HCT116 (cell line): ENCODE measurements at regions not wholly inside any gene's neighbourhood (a gene's known extent, or its start where the extent isn't known, plus 50 kb on each side); places are given as distances from the start of the nearest gene placed in this dataset.
"Not testable (repeated sequence)": the region's sequence is repeated elsewhere in the genome, so short reads cannot be mapped to it uniquely, and the experiment has no call there.

Experiments used
- ATAC-seq: fragments of 200-7000 bp; cut with Tn5 transposase; 2 replicates; pipeline ENCODE4 v1.9.1; 2020; ENCODE audit warnings: mild to moderate bottlenecking, moderate library complexity
- BruUV-seq: library from RNA; stranded (reverse); fragments of 400-500 nt; replicated peaks from 2 replicates; lab custom pipeline; 2021; lab: Mats Ljungman, UMichigan
- CTCF ChIA-PET: fragments of 300-600 bp; sonication (Branson Sonifier 250); formaldehyde crosslinking; loops from one replicate; lab custom pipeline; 2021; ENCODE audit warnings: antibody characterized with exemption; lab: Charles Lee
- POLR2A ChIA-PET: fragments of 300-600, 350-600 bp; sonication (Branson Sonifier 250); formaldehyde crosslinking; loops from one replicate; lab custom pipeline; 2021; ENCODE audit warnings: antibody characterized with exemption; lab: Charles Lee
- RAD21 ChIA-PET, 2 experiments: fragments of 300-600 bp; sonication (Branson Sonifier 250); formaldehyde crosslinking; loops; one replicate each; lab custom pipeline; 2023; ENCODE audit warnings: low total read pairs in 2 of 2; ENCODE audit not compliant: uncharacterized antibody in 2 of 2, unreplicated experiment in 2 of 2, low non-redundant PET in 1 of 2; lab: Charles Lee
- DNase-seq: peaks from one replicate; pipeline ENCODE4 v3.0.0-alpha.2; 2010; ENCODE audit warnings: low read depth, low spot score
- H2AFZ ChIP-seq: fragments of 200-600 bp; shearing (Covaris generic), sonication (generic); 2 replicates; pipeline ENCODE4 v1.6.1; 2017; ENCODE audit warnings: low read depth, mixed run types, mixed read lengths, antibody characterized with exemption, low read length; ENCODE audit not compliant: poor library complexity, severe bottlenecking
- H3K27ac ChIP-seq: 2 replicates; pipeline ENCODE4 v1.5.1; 2012; ENCODE audit warnings: low read depth, low read length
- H3K27me3 ChIP-seq: fragments of 200-600 bp; sonication (generic); 2 replicates; pipeline ENCODE4 v1.6.1; 2016; ENCODE audit warnings: mixed run types, low read length, mixed read lengths; ENCODE audit not compliant: insufficient read depth
- H3K36me3 ChIP-seq, 2 experiments: fragments of 200-500 bp in 1 of 2; fragments of 200-600 bp in 1 of 2; sonication (Bioruptor generic) in 1 of 2; sonication (generic) in 1 of 2; 2 replicates each; pipeline versions ENCODE4 v1.5.1 to v1.6.1; 2014 to 2016; ENCODE audit warnings: low read length in 2 of 2, inconsistent platforms in 1 of 2, mixed read lengths in 1 of 2, mixed run types in 1 of 2; ENCODE audit not compliant: insufficient read depth in 2 of 2, control insufficient read depth in 1 of 2
- H3K4me1 ChIP-seq, 2 experiments: fragments of 200-600 bp in 1 of 2; sonication (generic) in 1 of 2; 2 replicates each; pipeline versions ENCODE4 v1.5.1 to v1.6.1; 2012 to 2017; ENCODE audit warnings: low read length in 2 of 2, inconsistent platforms in 1 of 2, mild to moderate bottlenecking in 1 of 2, mixed read lengths in 1 of 2, mixed run types in 1 of 2, moderate library complexity in 1 of 2; ENCODE audit not compliant: insufficient read depth in 2 of 2, control insufficient read depth in 1 of 2
- H3K4me2 ChIP-seq: fragments of 200-600 bp; sonication (generic); 2 replicates; pipeline ENCODE4 v1.6.1; 2017; ENCODE audit warnings: mixed run types, low read length, mixed read lengths
- H3K4me3 ChIP-seq, 2 experiments: fragments of 200-600 bp in 1 of 2; sonication (generic) in 1 of 2; replicated peaks in 1 of 2; 2 replicates each; pipeline ENCODE4 v1.5.1; 2011 to 2016; ENCODE audit warnings: low read length in 2 of 2, control low read depth in 1 of 2, low read depth in 1 of 2, mild to moderate bottlenecking in 1 of 2, mixed read lengths in 1 of 2, mixed run types in 1 of 2
- H3K79me2 ChIP-seq: fragments of 200-600 bp; sonication (generic); 2 replicates; pipeline ENCODE4 v1.6.1; 2017; ENCODE audit warnings: mild to moderate bottlenecking, mixed run types, low read length, moderate library complexity, mixed read lengths; ENCODE audit not compliant: insufficient read depth
- H3K9ac ChIP-seq: fragments of 200-600 bp; sonication (generic); 2 replicates; pipeline ENCODE4 v1.6.1; 2016; ENCODE audit warnings: low read length, mixed read lengths
- H3K9me2 ChIP-seq: fragments of 200-600 bp; sonication (generic), shearing (Covaris generic); 2 replicates; pipeline ENCODE4 v1.6.1; 2017; ENCODE audit warnings: mixed run types, mild to moderate bottlenecking, moderate library complexity; ENCODE audit not compliant: insufficient read depth
- H3K9me3 ChIP-seq, 2 experiments: fragments of 200-500 bp in 1 of 2; fragments of 200-600 bp in 1 of 2; sonication (Bioruptor generic) in 1 of 2; sonication (generic) in 1 of 2; 2 replicates each; pipeline ENCODE4 v1.6.1; 2014 to 2017; ENCODE audit warnings: low read length in 2 of 2, mixed read lengths in 2 of 2, inconsistent platforms in 1 of 2, low read depth in 1 of 2, mild to moderate bottlenecking in 1 of 2, mixed run types in 1 of 2, moderate library complexity in 1 of 2; ENCODE audit not compliant: control insufficient read depth in 1 of 2, insufficient read depth in 1 of 2
- H4K20me1 ChIP-seq: fragments of 200-600 bp; sonication (generic), shearing (Covaris generic); 2 replicates; pipeline ENCODE4 v1.6.1; 2017; ENCODE audit warnings: mixed run types, mild to moderate bottlenecking, moderate library complexity; ENCODE audit not compliant: insufficient read depth
- ATF3 ChIP-seq: IDR thresholded peaks from 2 replicates; pipeline ENCODE4 v1.6.1; 2012
- CBX3 ChIP-seq: IDR thresholded peaks from 2 replicates; pipeline ENCODE4 v1.6.1; 2012; ENCODE audit warnings: low read depth
- CEBPB ChIP-seq: IDR thresholded peaks from 2 replicates; pipeline ENCODE4 v1.6.1; 2012; ENCODE audit warnings: low read depth
- CTCF ChIP-seq, 3 experiments: fragments of 200-600 bp in 1 of 3; sonication (generic) in 1 of 3; IDR thresholded peaks in 2 of 3; conservative IDR thresholded peaks in 1 of 3; 2 replicates each; pipeline ENCODE4 v1.5.1; 2012 to 2017; ENCODE audit warnings: low read depth in 2 of 3, low read length in 2 of 3, antibody characterized with exemption in 1 of 3, borderline replicate concordance in 1 of 3, control low read depth in 1 of 3, mild to moderate bottlenecking in 1 of 3, mixed read lengths in 1 of 3, mixed run types in 1 of 3, moderate library complexity in 1 of 3; ENCODE audit not compliant: insufficient read depth in 1 of 3
- EGR1 ChIP-seq: IDR thresholded peaks from 2 replicates; pipeline ENCODE4 v1.6.1; 2012; ENCODE audit warnings: low read depth
- ELF1 ChIP-seq: IDR thresholded peaks from 2 replicates; pipeline ENCODE4 v1.6.1; 2012; ENCODE audit warnings: low read depth, borderline replicate concordance
- EZH2phosphoT487 ChIP-seq: fragments of 200-600 bp; IDR thresholded peaks from 2 replicates; pipeline ENCODE4 v1.6.1; 2018; ENCODE audit warnings: antibody characterized with exemption, borderline replicate concordance
- FOSL1 ChIP-seq: IDR thresholded peaks from 2 replicates; pipeline ENCODE4 v1.6.1; 2012; ENCODE audit warnings: low read depth
- JUND ChIP-seq: IDR thresholded peaks from 2 replicates; pipeline ENCODE4 v1.6.1; 2012
- MAX ChIP-seq: IDR thresholded peaks from 2 replicates; pipeline ENCODE4 v1.6.1; 2012
- POLR2A ChIP-seq: IDR thresholded peaks from 2 replicates; pipeline ENCODE4 v1.7.0; 2011; ENCODE audit warnings: borderline replicate concordance; ENCODE audit not compliant: insufficient read depth, insufficient read length; ENCODE audit errors: extremely low read depth
- POLR2AphosphoS5 ChIP-seq: IDR thresholded peaks from 2 replicates; pipeline ENCODE4 v1.6.1; 2011; ENCODE audit warnings: mild to moderate bottlenecking, low read depth, low read length, moderate library complexity
- RAD21 ChIP-seq: IDR thresholded peaks from 2 replicates; pipeline ENCODE4 v1.6.1; 2012; ENCODE audit warnings: low read depth, mild to moderate bottlenecking
- SP1 ChIP-seq: IDR thresholded peaks from 2 replicates; pipeline ENCODE4 v1.6.1; 2012; ENCODE audit warnings: low read depth
- SRF ChIP-seq: IDR thresholded peaks from 2 replicates; pipeline ENCODE4 v1.6.1; 2012; ENCODE audit warnings: low read depth
- TCF7L2 ChIP-seq: IDR thresholded peaks from 2 replicates; pipeline ENCODE4 v1.7.0; 2011; ENCODE audit warnings: borderline replicate concordance, inconsistent platforms; ENCODE audit not compliant: insufficient read depth, insufficient read length; ENCODE audit errors: extremely low read depth
- YY1 ChIP-seq: IDR thresholded peaks from 2 replicates; pipeline ENCODE4 v1.6.1; 2011; ENCODE audit warnings: low read length, low read depth, moderate library complexity, mild to moderate bottlenecking; ENCODE audit not compliant: insufficient replicate concordance; ENCODE audit errors: extremely low read depth
- ZBTB33 ChIP-seq: IDR thresholded peaks from 2 replicates; pipeline ENCODE4 v1.6.1; 2011; ENCODE audit warnings: mild to moderate bottlenecking, low read length, moderate library complexity; ENCODE audit not compliant: insufficient replicate concordance; ENCODE audit errors: extremely low read depth
- ZNF274 ChIP-seq: fragments of 200-500 bp; sonication (Bioruptor generic); IDR thresholded peaks from 2 replicates; pipeline ENCODE4 v1.6.1; 2014; ENCODE audit warnings: mild to moderate bottlenecking, low read depth, low read length, inconsistent platforms
- intact Hi-C: fragments of 100-400 bp; cut with micrococcal nuclease; formaldehyde crosslinking; loops from 2 replicates; pipeline ENCODE4 v1.10.0; 2022

- TF ChIP-seq ATF3 (no peak), CBX3 (no peak), JUND (no peak), EGR1 (no peak), POLR2AphosphoS5 (no peak), YY1 (no peak), CEBPB (no peak), RAD21 (no peak), FOSL1 (no peak), SP1 (no peak), MAX (no peak), POLR2A (no peak), EZH2phosphoT487 (no peak), TCF7L2 (no peak), ELF1 (no peak), ZNF274 (no peak), ZBTB33 (no peak), SRF (no peak), CTCF (IDR thresholded peaks at IDR 0.05 in 2 of 3, conservative IDR thresholded peaks at IDR 0.05 in 1 of 3; ENCODE audit: borderline replicate concordance in 1 of 3, insufficient read depth in 1 of 3, low read depth in 2 of 3, low read length in 2 of 3) (no peak)
- Histone ChIP-seq H3K4me1 (no peaks in the 10 kb centered on the region), H3K4me3 (no peak overlapping the region), H3K27ac (no peak overlapping the region), H3K9ac (no peak overlapping the region), H2AFZ (no peak overlapping the region), H3K9me2 (no peaks in the 10 kb centered on the region), H3K36me3 (no peaks in the 10 kb centered on the region), H3K79me2 (no peaks in the 10 kb centered on the region), H3K4me2 (no peak overlapping the region), H3K27me3 (no peaks in the 10 kb centered on the region), H3K9me3 (peaks cover 12 to 15% of the 10 kb centered on the region in 2 experiments; a peak in 2 of 4 replicates), H4K20me1 (no peaks in the 10 kb centered on the region)
- RAD21 ChIA-PET = no interaction called here
- BruUV-seq = no TSS peak
- CTCF ChIA-PET = no interaction called here
- no peak for ATAC-seq
- intact Hi-C loops = no loop called here
- no peak for DNase-seq
- POLR2A ChIA-PET = no interaction called here
Measured at GRCh38 chr13:59064042-59064441, 1099.7 kb downstream of the DIAPH3 start.

GRCh38 chr13:59076386-59076785 is 1087.3 kb downstream of the DIAPH3 start:
- H3K4me1 ChIP-seq, BruUV-seq, H3K27ac ChIP-seq, H2AFZ ChIP-seq, H3K9ac ChIP-seq, POLR2A ChIA-PET, CTCF ChIA-PET, H3K9me2 ChIP-seq, H4K20me1 ChIP-seq, H3K79me2 ChIP-seq, RAD21 ChIA-PET, H3K27me3 ChIP-seq, H3K36me3 ChIP-seq, H3K4me3 ChIP-seq, ATAC-seq, intact Hi-C loops, DNase-seq, H3K4me2 ChIP-seq: not testable (repeated sequence)
- peaks cover 15 to 17% of the 10 kb centered on the region in 2 experiments; a peak in 2 of 4 replicates for H3K9me3 ChIP-seq
